ENCODE measurements at regions not wholly inside any gene's neighbourhood (a gene's known extent, or its start where the extent isn't known, plus 50 kb on each side); places are given as distances from the start of the nearest gene placed in this dataset.

GRCh38 chr2:129756276-129756675, 223.2 kb upstream of the RAB6C start:
- DNase-seq, result no peak

GRCh38 chr2:129757366-129757914, 222.0 kb upstream of the RAB6C start:
- no peak for DNase-seq

- DNase-seq, result no peak
These were observed 221.3 kb upstream of the RAB6C start for GRCh38 chr2:129757915-129758783.

- DNase-seq, result no peak
These were observed 220.5 kb upstream of the RAB6C start for GRCh38 chr2:129758784-129759471.

- no peak for DNase-seq
These were observed 219.9 kb upstream of the RAB6C start for GRCh38 chr2:129759472-129760010.

- no peak for DNase-seq
These were observed 218.8 kb upstream of the RAB6C start for GRCh38 chr2:129760669-129761068.

- no peak for DNase-seq
These were observed 217.9 kb upstream of the RAB6C start for GRCh38 chr2:129761569-129762021.

- DNase-seq, result no peak
These were observed 216.9 kb upstream of the RAB6C start for GRCh38 chr2:129762386-129763189.

- no peak for DNase-seq
These were observed 216.1 kb upstream of the RAB6C start for GRCh38 chr2:129763190-129763846.

- no peak for DNase-seq
These were observed 215.5 kb upstream of the RAB6C start for GRCh38 chr2:129763966-129764365.

- no peak for DNase-seq
These were observed 214.8 kb upstream of the RAB6C start for GRCh38 chr2:129764376-129765325.

- DNase-seq, result no peak
These were observed 214.2 kb upstream of the RAB6C start for GRCh38 chr2:129765326-129765677.

- DNase-seq, result no peak
These were observed 213.7 kb upstream of the RAB6C start for GRCh38 chr2:129765678-129766351.

- no peak for DNase-seq
These were observed 213.0 kb upstream of the RAB6C start for GRCh38 chr2:129766374-129766993.

- no peak for DNase-seq
These were observed 212.0 kb upstream of the RAB6C start for GRCh38 chr2:129767346-129768035.

- DNase-seq, result no peak
These were observed 211.5 kb upstream of the RAB6C start for GRCh38 chr2:129768036-129768386.

GRCh38 chr2:129768485-129769184, 210.8 kb upstream of the RAB6C start:
- no peak for DNase-seq

- DNase-seq, result no peak
These were observed 210.1 kb upstream of the RAB6C start for GRCh38 chr2:129769185-129769991.

All from NCI-H2171 treated with DMSO at 0.1 percent for 48 hours (cell line).